ENCODE measurements at regions not wholly inside any gene's neighbourhood (a gene's known extent, or its start where the extent isn't known, plus 50 kb on each side); places are given as distances from the start of the nearest gene placed in this dataset.
"Not testable (repeated sequence)": the region's sequence is repeated elsewhere in the genome, so short reads cannot be mapped to it uniquely, and the experiment has no call there.

GRCh38 chr6:60935970-60936369 lies 1350.1 kb downstream of the KHDRBS2 start:
- not testable (repeated sequence) for TF ChIP-seq CTCF (IDR thresholded peaks at IDR 0.05 in 8 of 11, conservative IDR thresholded peaks at IDR 0.05 in 3 of 11); POLR2A (IDR thresholded peaks at IDR 0.05)
